Mucosa of descending colon (tissue), 3 donors: ENCODE measurements at regions not wholly inside any gene's neighbourhood (a gene's known extent, or its start where the extent isn't known, plus 50 kb on each side); places are given as distances from the start of the nearest gene placed in this dataset.
A peak's percentile ranks its signal among the peaks of the same experiment; 100 is the strongest.

Experiments
- ATAC-seq: fragments of 200-7000 bp; cut with Tn5 transposase; one replicate; pipeline ENCODE4 v1.9.1; 2020; ENCODE audit warnings: mild to moderate bottlenecking, moderate library complexity
- DNase-seq, 3 donors: peaks; one replicate each; pipeline ENCODE4 v3.0.0-alpha.2; 2020
- H3K36me3 ChIP-seq: fragments of 200-600 bp; one replicate; pipeline ENCODE4 v1.8.0; 2021; ENCODE audit warnings: low read depth, mild to moderate bottlenecking
- H3K4me1 ChIP-seq: fragments of 200-600 bp; one replicate; pipeline ENCODE4 v1.8.0; 2021; ENCODE audit warnings: low read depth, mild to moderate bottlenecking
- H3K4me3 ChIP-seq: fragments of 200-600 bp; one replicate; pipeline ENCODE4 v1.8.0; 2021; ENCODE audit warnings: mild to moderate bottlenecking
- H3K9me3 ChIP-seq: fragments of 200-600 bp; one replicate; pipeline ENCODE4 v1.8.0; 2021; ENCODE audit warnings: mild to moderate bottlenecking
- CTCF ChIP-seq: fragments of 200-600 bp; IDR thresholded peaks from one replicate; pipeline ENCODE4 v1.8.0; 2022; ENCODE audit warnings: antibody characterized with exemption, mild to moderate bottlenecking
- intact Hi-C, 2 donors: fragments of 100-400 bp; cut with DNase I in 1 of 2; cut with micrococcal nuclease in 1 of 2; formaldehyde crosslinking; loops; one replicate each; pipeline versions ENCODE4 v1.11.0 to v1.11.1; 2022; cut with DNase I, micrococcal nuclease
- donor health status: DM: no; HTN: no; CAD: no; lungs with moderate emphysema.
- donor health status: DM: no; HTN: no; CAD: no.
- donor health status: DM: no; HTN: yes; CAD: no.

- no peaks in the 10 kb centered on the region for H3K4me1 ChIP-seq
- peaks cover 8% of the 10 kb centered on the region for H3K9me3 ChIP-seq
- H3K36me3 ChIP-seq, result no peaks in the 10 kb centered on the region
- ATAC-seq (no peak), DNase-seq (no peak)
- intact Hi-C loops, result no loop called here
- no peak overlapping the region for H3K4me3 ChIP-seq
- TF ChIP-seq CTCF, result no peak
These were observed 149.8 kb upstream of the ATXN1 start for GRCh38 chr6:16911088-16911487.

GRCh38 chr6:16909658-16910360 lies 148.5 kb upstream of the ATXN1 start:
- H3K36me3 ChIP-seq, result no peaks in the 10 kb centered on the region
- peaks cover 8% of the 10 kb centered on the region for H3K9me3 ChIP-seq
- DNase-seq, result no peak
- no peak for ATAC-seq
- no peak overlapping the region for H3K4me3 ChIP-seq
- no peaks in the 10 kb centered on the region for H3K4me1 ChIP-seq
- intact Hi-C loops, result no loop called here
- TF ChIP-seq CTCF, result no peak

- H3K4me1 ChIP-seq, result no peaks in the 10 kb centered on the region
- H3K36me3 ChIP-seq, result no peaks in the 10 kb centered on the region
- intact Hi-C loops, result no loop called here
- ATAC-seq, result no peak
- TF ChIP-seq CTCF, result no peak
- H3K9me3 ChIP-seq, result peaks cover 2% of the 10 kb centered on the region
- H3K4me3 ChIP-seq, result no peak overlapping the region
- no peak for DNase-seq
These were observed 146.7 kb upstream of the ATXN1 start for GRCh38 chr6:16907991-16908390.

GRCh38 chr6:16904957-16905356 lies 143.7 kb upstream of the ATXN1 start:
- H3K36me3 ChIP-seq, result no peaks in the 10 kb centered on the region
- intact Hi-C loops, result no loop called here
- no peaks in the 10 kb centered on the region for H3K9me3 ChIP-seq
- TF ChIP-seq CTCF, result no peak
- DNase-seq (no peak), ATAC-seq (no peak)
- no peak overlapping the region for H3K4me3 ChIP-seq
- no peaks in the 10 kb centered on the region for H3K4me1 ChIP-seq

GRCh38 chr6:16903470-16903869 lies 142.2 kb upstream of the ATXN1 start:
- Histone ChIP-seq H3K36me3 (no peaks in the 10 kb centered on the region), H3K4me3 (no peak overlapping the region), H3K9me3 (no peaks in the 10 kb centered on the region), H3K4me1 (no peaks in the 10 kb centered on the region)
- TF ChIP-seq CTCF, result no peak
- intact Hi-C loops, result no loop called here
- DNase-seq, result peak in 1 of 3 donors; percentile 5
- no peak for ATAC-seq

GRCh38 chr6:16902502-16902901 lies 141.2 kb upstream of the ATXN1 start:
- Histone ChIP-seq H3K4me3 (no peak overlapping the region), H3K36me3 (no peaks in the 10 kb centered on the region), H3K4me1 (no peaks in the 10 kb centered on the region), H3K9me3 (no peaks in the 10 kb centered on the region)
- DNase-seq, result no peak
- no peak for ATAC-seq
- no peak for TF ChIP-seq CTCF
- intact Hi-C loops, result no loop called here
